Peyer's patch (tissue), 4 donors: ENCODE measurements at regions not wholly inside any gene's neighbourhood (a gene's known extent, or its start where the extent isn't known, plus 50 kb on each side); places are given as distances from the start of the nearest gene placed in this dataset.

Experiments
- POLR2A ChIP-seq, 2 donors: fragments of 450-650 bp; IDR thresholded peaks; one replicate each; pipeline ENCODE4 v1.5.1; 2017; ENCODE audit warnings: antibody characterized with exemption in 2 of 2, mild to moderate bottlenecking in 2 of 2, moderate library complexity in 2 of 2
- TF ChIP-seq, protein P1 (sequence below), 6 experiments: fragments of 450-650 bp in 4 of 6; fragments of 200-600 bp in 2 of 6; sonication (generic) in 1 of 6; IDR thresholded peaks; one replicate each; pipeline ENCODE4 v1.5.1; 2017 to 2019; ENCODE audit warnings: antibody characterized with exemption in 6 of 6, mild to moderate bottlenecking in 3 of 6, moderate library complexity in 1 of 6

DNA sequence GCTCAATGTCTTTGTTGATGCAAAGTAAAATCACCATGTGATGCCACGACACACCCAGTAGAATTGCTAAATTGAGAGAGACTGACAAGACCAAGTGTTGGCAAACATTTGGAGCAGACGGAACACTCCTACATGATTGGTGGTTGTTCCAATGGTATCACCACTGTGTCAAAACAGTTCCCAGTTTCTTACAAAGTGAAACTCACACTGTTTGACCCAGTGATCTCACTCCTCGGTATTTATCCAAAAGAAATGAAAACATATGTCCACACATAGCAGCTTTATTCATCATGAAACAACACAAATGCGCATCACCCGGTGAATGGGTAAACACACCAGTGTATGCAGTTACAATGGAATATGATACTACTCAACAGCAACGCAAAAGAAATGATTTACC, 74.0 kb upstream of the SULF2 start:
- TF ChIP-seq, protein P1, sequence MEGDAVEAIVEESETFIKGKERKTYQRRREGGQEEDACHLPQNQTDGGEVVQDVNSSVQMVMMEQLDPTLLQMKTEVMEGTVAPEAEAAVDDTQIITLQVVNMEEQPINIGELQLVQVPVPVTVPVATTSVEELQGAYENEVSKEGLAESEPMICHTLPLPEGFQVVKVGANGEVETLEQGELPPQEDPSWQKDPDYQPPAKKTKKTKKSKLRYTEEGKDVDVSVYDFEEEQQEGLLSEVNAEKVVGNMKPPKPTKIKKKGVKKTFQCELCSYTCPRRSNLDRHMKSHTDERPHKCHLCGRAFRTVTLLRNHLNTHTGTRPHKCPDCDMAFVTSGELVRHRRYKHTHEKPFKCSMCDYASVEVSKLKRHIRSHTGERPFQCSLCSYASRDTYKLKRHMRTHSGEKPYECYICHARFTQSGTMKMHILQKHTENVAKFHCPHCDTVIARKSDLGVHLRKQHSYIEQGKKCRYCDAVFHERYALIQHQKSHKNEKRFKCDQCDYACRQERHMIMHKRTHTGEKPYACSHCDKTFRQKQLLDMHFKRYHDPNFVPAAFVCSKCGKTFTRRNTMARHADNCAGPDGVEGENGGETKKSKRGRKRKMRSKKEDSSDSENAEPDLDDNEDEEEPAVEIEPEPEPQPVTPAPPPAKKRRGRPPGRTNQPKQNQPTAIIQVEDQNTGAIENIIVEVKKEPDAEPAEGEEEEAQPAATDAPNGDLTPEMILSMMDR (IDR thresholded peaks at IDR 0.05) = no peak
- TF ChIP-seq POLR2A (IDR thresholded peaks at IDR 0.05) = no peak
